PC-3 (cell line): ENCODE measurements at regions not wholly inside any gene's neighbourhood (a gene's known extent, or its start where the extent isn't known, plus 50 kb on each side); places are given as distances from the start of the nearest gene placed in this dataset.

Source experiments
- EZH2 ChIP-seq: fragments of 300-600 bp; sonication (generic); IDR thresholded peaks from one replicate; pipeline ENCODE4 v1.6.1; 2017; ENCODE audit warnings: antibody characterized with exemption, mild to moderate bottlenecking, low read length; ENCODE audit not compliant: unreplicated experiment
- TF ChIP-seq, protein P1 (sequence below): fragments of 300-600 bp; sonication (generic); conservative IDR thresholded peaks from 2 replicates; pipeline ENCODE4 v1.5.1; 2017; ENCODE audit warnings: antibody characterized with exemption, low read depth, mild to moderate bottlenecking, low read length

DNA sequence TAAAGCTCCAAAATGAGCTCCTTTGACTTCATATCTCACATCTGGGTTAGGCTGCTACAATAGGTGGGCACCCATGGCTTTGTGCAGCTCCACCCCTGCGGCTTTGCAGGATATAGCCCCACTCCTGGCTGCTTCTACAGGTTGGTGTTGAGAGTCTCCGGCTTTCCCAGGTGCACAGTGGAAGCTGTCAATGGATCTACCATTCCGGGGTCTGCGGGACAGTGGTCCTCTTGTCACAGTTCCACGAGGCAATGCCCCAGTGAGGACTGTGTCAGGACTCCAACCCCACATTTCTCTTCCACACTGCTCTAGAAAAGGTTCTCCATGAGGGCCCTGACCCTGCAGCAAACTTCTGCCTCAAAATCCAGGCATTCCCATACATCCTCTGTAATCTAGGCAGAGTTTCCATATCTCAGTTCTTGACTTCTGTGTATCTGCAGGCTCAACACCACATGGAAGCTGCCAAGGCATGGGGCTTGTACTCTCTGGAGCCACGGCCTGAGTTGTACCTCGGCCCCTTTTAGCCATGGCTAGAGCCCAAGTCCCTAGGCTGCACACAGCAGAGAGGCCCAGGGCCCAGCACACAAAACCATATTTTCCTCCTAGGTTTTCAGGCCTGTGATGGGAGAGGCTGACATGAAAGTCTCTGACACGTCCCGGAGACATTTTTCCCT lies 342.8 kb downstream of the FAM47B start:
- TF ChIP-seq, protein P1, sequence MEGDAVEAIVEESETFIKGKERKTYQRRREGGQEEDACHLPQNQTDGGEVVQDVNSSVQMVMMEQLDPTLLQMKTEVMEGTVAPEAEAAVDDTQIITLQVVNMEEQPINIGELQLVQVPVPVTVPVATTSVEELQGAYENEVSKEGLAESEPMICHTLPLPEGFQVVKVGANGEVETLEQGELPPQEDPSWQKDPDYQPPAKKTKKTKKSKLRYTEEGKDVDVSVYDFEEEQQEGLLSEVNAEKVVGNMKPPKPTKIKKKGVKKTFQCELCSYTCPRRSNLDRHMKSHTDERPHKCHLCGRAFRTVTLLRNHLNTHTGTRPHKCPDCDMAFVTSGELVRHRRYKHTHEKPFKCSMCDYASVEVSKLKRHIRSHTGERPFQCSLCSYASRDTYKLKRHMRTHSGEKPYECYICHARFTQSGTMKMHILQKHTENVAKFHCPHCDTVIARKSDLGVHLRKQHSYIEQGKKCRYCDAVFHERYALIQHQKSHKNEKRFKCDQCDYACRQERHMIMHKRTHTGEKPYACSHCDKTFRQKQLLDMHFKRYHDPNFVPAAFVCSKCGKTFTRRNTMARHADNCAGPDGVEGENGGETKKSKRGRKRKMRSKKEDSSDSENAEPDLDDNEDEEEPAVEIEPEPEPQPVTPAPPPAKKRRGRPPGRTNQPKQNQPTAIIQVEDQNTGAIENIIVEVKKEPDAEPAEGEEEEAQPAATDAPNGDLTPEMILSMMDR = no peak
- TF ChIP-seq EZH2 = no peak
